ENCODE measurements at regions not wholly inside any gene's neighbourhood (a gene's known extent, or its start where the extent isn't known, plus 50 kb on each side); places are given as distances from the start of the nearest gene placed in this dataset.

GRCh38 chr7:36011588-36011965, 141.5 kb upstream of the EEPD1 start:
- no peak for DNase-seq

GRCh38 chr7:36013246-36014014, 139.6 kb upstream of the EEPD1 start:
- DNase-seq = no peak

GRCh38 chr7:36014961-36015360, 138.1 kb upstream of the EEPD1 start:
- no peak for DNase-seq

- no peak for DNase-seq
Measured at GRCh38 chr7:36015733-36016132, 137.3 kb upstream of the EEPD1 start.

GRCh38 chr7:36016648-36017047, 136.4 kb upstream of the EEPD1 start:
- no peak for DNase-seq

- no peak for DNase-seq
Measured at GRCh38 chr7:36017111-36017510, 135.9 kb upstream of the EEPD1 start.

GRCh38 chr7:36018816-36019484, 134.1 kb upstream of the EEPD1 start:
- no peak for DNase-seq

- DNase-seq = no peak
Measured at GRCh38 chr7:36019538-36019937, 133.5 kb upstream of the EEPD1 start.

GRCh38 chr7:36019980-36020379, 133.1 kb upstream of the EEPD1 start:
- DNase-seq = no peak

GRCh38 chr7:36021367-36021766, 131.7 kb upstream of the EEPD1 start:
- DNase-seq = no peak

GRCh38 chr7:36021917-36022550, 131.0 kb upstream of the EEPD1 start:
- DNase-seq = no peak

- DNase-seq = no peak
Measured at GRCh38 chr7:36023033-36023560, 130.0 kb upstream of the EEPD1 start.

GRCh38 chr7:36025190-36025589, 127.9 kb upstream of the EEPD1 start:
- DNase-seq = no peak

- DNase-seq = no peak
Measured at GRCh38 chr7:36029311-36029710, 123.7 kb upstream of the EEPD1 start.

- no peak for DNase-seq
Measured at GRCh38 chr7:36029853-36030515, 123.1 kb upstream of the EEPD1 start.

GRCh38 chr7:36032361-36032818, 120.7 kb upstream of the EEPD1 start:
- DNase-seq = no peak

GRCh38 chr7:36034020-36034419, 119.0 kb upstream of the EEPD1 start:
- no peak for DNase-seq

- no peak for DNase-seq
Measured at GRCh38 chr7:36035186-36035585, 117.9 kb upstream of the EEPD1 start.

GRCh38 chr7:36036590-36036989, 116.5 kb upstream of the EEPD1 start:
- no peak for DNase-seq

GRCh38 chr7:36037121-36037662, 115.9 kb upstream of the EEPD1 start:
- DNase-seq = peak in 1 of 2 experiments; percentile 42

- no peak for DNase-seq
Measured at GRCh38 chr7:36038063-36038721, 114.9 kb upstream of the EEPD1 start.

GRCh38 chr7:36039243-36039642, 113.8 kb upstream of the EEPD1 start:
- DNase-seq = no peak
